ENCODE measurements at regions not wholly inside any gene's neighbourhood (a gene's known extent, or its start where the extent isn't known, plus 50 kb on each side); places are given as distances from the start of the nearest gene placed in this dataset.
A peak's percentile ranks its signal among the peaks of the same experiment; 100 is the strongest.

- Mint-ChIP-seq H3K9me3 (peaks cover 3 to 13% of the 10 kb centered on the region in 2 donors), H3K27ac (no peak overlapping the region), H3K4me3 (no peak overlapping the region), H3K4me1 (ENCODE audit: low read depth in 2 of 2) (no peaks in the 10 kb centered on the region), H3K27me3 (no peaks in the 10 kb centered on the region), H3K36me3 (ENCODE audit: insufficient read depth) (no peaks in the 10 kb centered on the region)
- DNase-seq (no peak), ATAC-seq (replicated peaks) (no peak)
Measured at GRCh38 chr13:63684822-63685221, 2269.2 kb upstream of the PCDH20 start.

- Mint-ChIP-seq H3K9me3 (peaks cover 0 to 5% of the 10 kb centered on the region in 2 donors), H3K4me3 (no peak overlapping the region), H3K36me3 (ENCODE audit: insufficient read depth) (no peaks in the 10 kb centered on the region), H3K27me3 (no peaks in the 10 kb centered on the region), H3K27ac (no peak overlapping the region), H3K4me1 (ENCODE audit: low read depth in 2 of 2) (no peaks in the 10 kb centered on the region)
- ATAC-seq (replicated peaks) = no peak
- no peak for DNase-seq
Measured at GRCh38 chr13:63680704-63681103, 2265.1 kb upstream of the PCDH20 start.

- H3K36me3 Mint-ChIP-seq (ENCODE audit: insufficient read depth) = no peaks in the 10 kb centered on the region
- no peak for ATAC-seq (replicated peaks)
- H3K4me1 Mint-ChIP-seq (ENCODE audit: low read depth in 2 of 2) = no peaks in the 10 kb centered on the region
Measured at GRCh38 chr13:63671296-63671695, 2255.6 kb upstream of the PCDH20 start.

GRCh38 chr13:63651394-63651793 lies 2235.7 kb upstream of the PCDH20 start:
- ATAC-seq (replicated peaks) = no peak
- Mint-ChIP-seq H3K36me3 (ENCODE audit: insufficient read depth) (no peaks in the 10 kb centered on the region), H3K27me3 (no peaks in the 10 kb centered on the region), H3K4me1 (ENCODE audit: low read depth in 2 of 2) (no peaks in the 10 kb centered on the region), H3K27ac (no peak overlapping the region), H3K4me3 (no peak overlapping the region), H3K9me3 (peaks cover 4 to 22% of the 10 kb centered on the region in 2 donors)
- DNase-seq = no peak

More at GRCh38 chr13:63671296-63671695, 2255.6 kb upstream of the PCDH20 start:
- H3K27me3 Mint-ChIP-seq = no peaks in the 10 kb centered on the region
- no peak overlapping the region for H3K4me3 Mint-ChIP-seq
- H3K9me3 Mint-ChIP-seq = peaks cover 0 to 4% of the 10 kb centered on the region in 2 donors
- DNase-seq = no peak
- no peak overlapping the region for H3K27ac Mint-ChIP-seq

- Mint-ChIP-seq H3K9me3 (peaks cover 0 to 2% of the 10 kb centered on the region in 2 donors), H3K4me3 (no peak overlapping the region), H3K27ac (no peak overlapping the region), H3K36me3 (ENCODE audit: insufficient read depth) (no peaks in the 10 kb centered on the region), H3K4me1 (ENCODE audit: low read depth in 2 of 2) (no peaks in the 10 kb centered on the region), H3K27me3 (no peaks in the 10 kb centered on the region)
- DNase-seq (no peak), ATAC-seq (replicated peaks) (no peak)
Measured at GRCh38 chr13:63643543-63643942, 2227.9 kb upstream of the PCDH20 start.

- no peaks in the 10 kb centered on the region for H3K27me3 Mint-ChIP-seq
- ATAC-seq (replicated peaks) = no peak
- no peak overlapping the region for H3K27ac Mint-ChIP-seq
Measured at GRCh38 chr13:63636316-63636993, 2220.8 kb upstream of the PCDH20 start.

GRCh38 chr13:63632321-63632720 lies 2216.7 kb upstream of the PCDH20 start:
- ATAC-seq (replicated peaks) = no peak
- Mint-ChIP-seq H3K36me3 (ENCODE audit: insufficient read depth) (no peaks in the 10 kb centered on the region), H3K9me3 (peaks cover 0 to 8% of the 10 kb centered on the region in 2 donors), H3K27me3 (no peaks in the 10 kb centered on the region), H3K4me3 (no peak overlapping the region), H3K27ac (no peak overlapping the region), H3K4me1 (ENCODE audit: low read depth in 2 of 2) (no peaks in the 10 kb centered on the region)
- no peak for DNase-seq

More at GRCh38 chr13:63636316-63636993, 2220.8 kb upstream of the PCDH20 start:
- Mint-ChIP-seq H3K4me1 (ENCODE audit: low read depth in 2 of 2) (no peaks in the 10 kb centered on the region), H3K9me3 (peaks cover 0 to 6% of the 10 kb centered on the region in 2 donors), H3K36me3 (ENCODE audit: insufficient read depth) (no peaks in the 10 kb centered on the region), H3K4me3 (peak overlapping the region in 1 of 2 donors; percentile 64)
- no peak for DNase-seq

GRCh38 chr13:63631006-63631405 lies 2215.4 kb upstream of the PCDH20 start:
- no peak overlapping the region for H3K4me3 Mint-ChIP-seq
- no peaks in the 10 kb centered on the region for H3K27me3 Mint-ChIP-seq
- no peak for ATAC-seq (replicated peaks)
- no peak overlapping the region for H3K27ac Mint-ChIP-seq
- no peaks in the 10 kb centered on the region for H3K4me1 Mint-ChIP-seq (ENCODE audit: low read depth in 2 of 2)
- DNase-seq = no peak
- no peaks in the 10 kb centered on the region for H3K36me3 Mint-ChIP-seq (ENCODE audit: insufficient read depth)
- peaks cover 0 to 3% of the 10 kb centered on the region in 2 donors for H3K9me3 Mint-ChIP-seq

GRCh38 chr13:63629591-63629990 lies 2213.9 kb upstream of the PCDH20 start:
- Mint-ChIP-seq H3K36me3 (ENCODE audit: insufficient read depth) (no peaks in the 10 kb centered on the region), H3K4me3 (no peak overlapping the region), H3K27me3 (no peaks in the 10 kb centered on the region), H3K9me3 (peaks cover 0 to 3% of the 10 kb centered on the region in 2 donors), H3K27ac (no peak overlapping the region), H3K4me1 (ENCODE audit: low read depth in 2 of 2) (no peaks in the 10 kb centered on the region)
- DNase-seq (no peak), ATAC-seq (replicated peaks) (no peak)

GRCh38 chr13:63628310-63628709 lies 2212.7 kb upstream of the PCDH20 start:
- Mint-ChIP-seq H3K4me3 (no peak overlapping the region), H3K27ac (no peak overlapping the region), H3K4me1 (ENCODE audit: low read depth in 2 of 2) (no peaks in the 10 kb centered on the region), H3K36me3 (ENCODE audit: insufficient read depth) (no peaks in the 10 kb centered on the region), H3K27me3 (no peaks in the 10 kb centered on the region), H3K9me3 (peaks cover 0 to 5% of the 10 kb centered on the region in 2 donors)
- DNase-seq (no peak), ATAC-seq (replicated peaks) (no peak)

- no peak overlapping the region for H3K27ac Mint-ChIP-seq
- DNase-seq = no peak
- no peak overlapping the region for H3K4me3 Mint-ChIP-seq
- no peaks in the 10 kb centered on the region for H3K4me1 Mint-ChIP-seq (ENCODE audit: low read depth in 2 of 2)
- no peaks in the 10 kb centered on the region for H3K27me3 Mint-ChIP-seq
- no peaks in the 10 kb centered on the region for H3K36me3 Mint-ChIP-seq (ENCODE audit: insufficient read depth)
- peaks cover 0 to 8% of the 10 kb centered on the region in 2 donors for H3K9me3 Mint-ChIP-seq
- ATAC-seq (replicated peaks) = no peak
Measured at GRCh38 chr13:63625869-63626268, 2210.2 kb upstream of the PCDH20 start.

- DNase-seq = no peak
- no peak for ATAC-seq (replicated peaks)
- H3K27ac Mint-ChIP-seq = no peak overlapping the region
- no peaks in the 10 kb centered on the region for H3K36me3 Mint-ChIP-seq (ENCODE audit: insufficient read depth)
- peaks cover 8 to 20% of the 10 kb centered on the region in 2 donors for H3K9me3 Mint-ChIP-seq
- no peak overlapping the region for H3K4me3 Mint-ChIP-seq
- H3K4me1 Mint-ChIP-seq (ENCODE audit: low read depth in 2 of 2) = no peaks in the 10 kb centered on the region
- no peaks in the 10 kb centered on the region for H3K27me3 Mint-ChIP-seq
Measured at GRCh38 chr13:63614874-63615612, 2199.4 kb upstream of the PCDH20 start.

GRCh38 chr13:63607153-63607552 lies 2191.5 kb upstream of the PCDH20 start:
- peaks cover 13 to 17% of the 10 kb centered on the region in 2 donors for H3K9me3 Mint-ChIP-seq
- H3K27ac Mint-ChIP-seq = no peak overlapping the region
- no peaks in the 10 kb centered on the region for H3K4me1 Mint-ChIP-seq (ENCODE audit: low read depth in 2 of 2)

GRCh38 chr13:63605962-63606361 lies 2190.3 kb upstream of the PCDH20 start:
- no peak for DNase-seq
- no peak for ATAC-seq (replicated peaks)
- Mint-ChIP-seq H3K9me3 (peaks cover 13 to 17% of the 10 kb centered on the region in 2 donors), H3K27me3 (no peaks in the 10 kb centered on the region), H3K27ac (no peak overlapping the region), H3K4me1 (ENCODE audit: low read depth in 2 of 2) (no peaks in the 10 kb centered on the region), H3K4me3 (no peak overlapping the region), H3K36me3 (ENCODE audit: insufficient read depth) (no peaks in the 10 kb centered on the region)

More at GRCh38 chr13:63607153-63607552, 2191.5 kb upstream of the PCDH20 start:
- no peak for DNase-seq
- no peak for ATAC-seq (replicated peaks)
- Mint-ChIP-seq H3K27me3 (no peaks in the 10 kb centered on the region), H3K4me3 (no peak overlapping the region), H3K36me3 (ENCODE audit: insufficient read depth) (no peaks in the 10 kb centered on the region)
